Stimulated activated CD4-positive, alpha-beta T cell treated with anti-CD3 and anti-CD28 coated beads, Interleukin-1b, Interleukin-23, amount 100 ng/mL, for 24 hours (primary cell): ENCODE measurements at regions not wholly inside any gene's neighbourhood (a gene's known extent, or its start where the extent isn't known, plus 50 kb on each side); places are given as distances from the start of the nearest gene placed in this dataset.
"Not testable (repeated sequence)": the region's sequence is repeated elsewhere in the genome, so short reads cannot be mapped to it uniquely, and the experiment has no call there.

Source experiments
- DNase-seq, 4 experiments: peaks; one replicate each; pipeline ENCODE4 v3.0.0-alpha.2; 2020; ENCODE audit warnings: low read depth in 4 of 4, low spot score in 1 of 4

GRCh38 chr15:95772982-95773381, 557.5 kb upstream of the NR2F2 start:
- DNase-seq = no peak

GRCh38 chr15:95784508-95784907, 546.0 kb upstream of the NR2F2 start:
- no peak for DNase-seq

- not testable (repeated sequence) for DNase-seq
Observed at GRCh38 chr15:95785276-95785675, 545.2 kb upstream of the NR2F2 start.

GRCh38 chr15:95793231-95793630, 537.3 kb upstream of the NR2F2 start:
- DNase-seq = no peak

GRCh38 chr15:95795386-95795785, 535.1 kb upstream of the NR2F2 start:
- no peak for DNase-seq

GRCh38 chr15:95799286-95800200, 531.0 kb upstream of the NR2F2 start:
- no peak for DNase-seq

- no peak for DNase-seq
Observed at GRCh38 chr15:95804484-95804883, 526.0 kb upstream of the NR2F2 start.

- DNase-seq = no peak
Observed at GRCh38 chr15:95812491-95812890, 518.0 kb upstream of the NR2F2 start.

GRCh38 chr15:95814908-95815307, 515.6 kb upstream of the NR2F2 start:
- no peak for DNase-seq

GRCh38 chr15:95816591-95816990, 513.9 kb upstream of the NR2F2 start:
- no peak for DNase-seq

GRCh38 chr15:95822961-95823360, 507.5 kb upstream of the NR2F2 start:
- DNase-seq = no peak

- DNase-seq = no peak
Observed at GRCh38 chr15:95825208-95825607, 505.3 kb upstream of the NR2F2 start.

- no peak for DNase-seq
Observed at GRCh38 chr15:95825671-95826411, 504.7 kb upstream of the NR2F2 start.

- no peak for DNase-seq
Observed at GRCh38 chr15:95826412-95827195, 503.9 kb upstream of the NR2F2 start.

GRCh38 chr15:95829062-95829461, 501.4 kb upstream of the NR2F2 start:
- DNase-seq = no peak

GRCh38 chr15:95830281-95830680, 500.2 kb upstream of the NR2F2 start:
- DNase-seq = no peak

GRCh38 chr15:95832668-95833067, 497.8 kb upstream of the NR2F2 start:
- no peak for DNase-seq

- no peak for DNase-seq
Observed at GRCh38 chr15:95834028-95834804, 496.3 kb upstream of the NR2F2 start.

GRCh38 chr15:95836536-95836935, 494.0 kb upstream of the NR2F2 start:
- no peak for DNase-seq

GRCh38 chr15:95837341-95838004, 493.0 kb upstream of the NR2F2 start:
- no peak for DNase-seq
